CD14-positive monocyte (primary cell): ENCODE measurements at regions not wholly inside any gene's neighbourhood (a gene's known extent, or its start where the extent isn't known, plus 50 kb on each side); places are given as distances from the start of the nearest gene placed in this dataset.

Source experiments
- DNase-seq, 3 donors: peaks; one replicate each; pipeline ENCODE4 v3.0.0-alpha.2; 2011 to 2022
- H2AFZ ChIP-seq: 2 replicates; pipeline ENCODE4 v1.6.0; 2012; ENCODE audit warnings: mild to moderate bottlenecking, low read depth, low read length, inconsistent platforms; ENCODE audit not compliant: insufficient read depth, poor library complexity, severe bottlenecking
- H3K27ac ChIP-seq, 2 donors: 1 replicate in 1 of 2; 2 replicates in 1 of 2; pipeline ENCODE4 v1.5.1; 2012 to 2013; ENCODE audit warnings: low read length in 2 of 2, control low read depth in 1 of 2, inconsistent platforms in 1 of 2, low read depth in 1 of 2, mild to moderate bottlenecking in 1 of 2
- H3K27me3 ChIP-seq, 2 donors: one replicate each; pipeline versions ENCODE4 v1.6.0 to v1.6.1; 2011 to 2013; ENCODE audit warnings: low read length in 2 of 2; ENCODE audit not compliant: control insufficient read depth in 2 of 2, insufficient read depth in 2 of 2
- H3K36me3 ChIP-seq, 2 donors: replicated peaks in 1 of 2; 1 replicate in 1 of 2; 2 replicates in 1 of 2; pipeline versions ENCODE4 v1.5.1 to v1.6.1; 2012 to 2013; ENCODE audit warnings: low read length in 2 of 2, control low read depth in 1 of 2, inconsistent platforms in 1 of 2, mild to moderate bottlenecking in 1 of 2; ENCODE audit not compliant: insufficient read depth in 2 of 2, control insufficient read depth in 1 of 2
- H3K4me1 ChIP-seq, 2 donors: 1 replicate in 1 of 2; 2 replicates in 1 of 2; pipeline versions ENCODE4 v1.5.1 to v1.6.1; 2012 to 2013; ENCODE audit warnings: low read length in 2 of 2, control low read depth in 1 of 2, inconsistent platforms in 1 of 2, mild to moderate bottlenecking in 1 of 2, moderate library complexity in 1 of 2; ENCODE audit not compliant: insufficient read depth in 2 of 2, control insufficient read depth in 1 of 2
- H3K4me2 ChIP-seq: replicated peaks from 2 replicates; pipeline ENCODE3; 2012; ENCODE audit warnings: low read length, moderate library complexity, mild to moderate bottlenecking; ENCODE audit not compliant: poor library complexity, severe bottlenecking; ENCODE audit errors: extremely low read depth
- H3K4me3 ChIP-seq, 3 experiments: fragments of 200-600 bp in 1 of 3; sonication (generic) in 1 of 3; replicated peaks in 1 of 3; 1 replicate in 2 of 3; 2 replicates in 1 of 3; pipeline ENCODE4 v1.5.1; 2011 to 2013; ENCODE audit warnings: low read length in 3 of 3, mild to moderate bottlenecking in 3 of 3, control low read depth in 2 of 3, low read depth in 2 of 3, inconsistent platforms in 1 of 3, moderate library complexity in 1 of 3
- H3K79me2 ChIP-seq: 2 replicates; pipeline ENCODE4 v1.6.0; 2012; ENCODE audit warnings: mild to moderate bottlenecking, control low read depth, inconsistent platforms, low read length, moderate library complexity; ENCODE audit not compliant: insufficient read depth
- H3K9ac ChIP-seq: 2 replicates; pipeline ENCODE4 v1.6.0; 2017; ENCODE audit warnings: low read length, mild to moderate bottlenecking; ENCODE audit not compliant: insufficient read depth, poor library complexity, severe bottlenecking
- H3K9me3 ChIP-seq, 2 donors: replicated peaks in 1 of 2; 1 replicate in 1 of 2; 2 replicates in 1 of 2; pipeline versions ENCODE4 v1.5.1 to v1.6.1; 2012 to 2013; ENCODE audit warnings: low read length in 2 of 2, control low read depth in 1 of 2; ENCODE audit not compliant: control insufficient read depth in 1 of 2, insufficient read depth in 1 of 2
- H4K20me1 ChIP-seq: 2 replicates; pipeline ENCODE4 v1.6.0; 2012; ENCODE audit warnings: mild to moderate bottlenecking, low read length, control low read depth, moderate library complexity; ENCODE audit not compliant: insufficient read depth
- H3K27ac Mint-ChIP-seq, 7 donors: one replicate each; pipeline ENCODE4 v1.8.0; 2020; ENCODE audit warnings: mild to moderate bottlenecking in 7 of 7, mixed read lengths in 7 of 7, moderate library complexity in 6 of 7, inconsistent platforms in 2 of 7
- H3K27me3 Mint-ChIP-seq, 3 donors: one replicate each; pipeline ENCODE4 v1.8.0; 2021 to 2022; ENCODE audit warnings: low read depth in 3 of 3, mild to moderate bottlenecking in 3 of 3, mixed read lengths in 3 of 3, moderate library complexity in 3 of 3, inconsistent platforms in 1 of 3
- H3K36me3 Mint-ChIP-seq, 2 donors: one replicate each; pipeline ENCODE4 v1.8.0; 2020; ENCODE audit warnings: mixed read lengths in 2 of 2, inconsistent platforms in 1 of 2, mild to moderate bottlenecking in 1 of 2
- H3K4me1 Mint-ChIP-seq: one replicate; pipeline ENCODE4 v1.8.0; 2020; ENCODE audit warnings: mild to moderate bottlenecking, mixed read lengths
- H3K4me3 Mint-ChIP-seq, 2 donors: one replicate each; pipeline ENCODE4 v1.8.0; 2020; ENCODE audit warnings: mild to moderate bottlenecking in 2 of 2, mixed read lengths in 2 of 2, moderate library complexity in 1 of 2
- H3K9me3 Mint-ChIP-seq, 7 donors: one replicate each; pipeline ENCODE4 v1.8.0; 2020 to 2022; ENCODE audit warnings: mixed read lengths in 7 of 7, mild to moderate bottlenecking in 6 of 7, moderate library complexity in 6 of 7, inconsistent platforms in 2 of 7
- WGBS: methylation state at CpG from one replicate; pipeline ENCODE4 v1.1.5; 2013; ENCODE audit warnings: missing lambda C conversion rate; ENCODE audit not compliant: insufficient coverage; 5-methylcytosine and 5-hydroxymethylcytosine counted together
- intact Hi-C, 2 donors: fragments of 100-400 bp; cut with micrococcal nuclease; formaldehyde crosslinking; loops; one replicate each; pipeline versions ENCODE4 v1.15.0 to v1.15.1; 2023
- TF ChIP-seq, protein P1 (sequence below): fragments of 200-600 bp; IDR thresholded peaks from one replicate; pipeline ENCODE4 v1.8.0; 2022; ENCODE audit warnings: antibody characterized with exemption, mild to moderate bottlenecking

DNA sequence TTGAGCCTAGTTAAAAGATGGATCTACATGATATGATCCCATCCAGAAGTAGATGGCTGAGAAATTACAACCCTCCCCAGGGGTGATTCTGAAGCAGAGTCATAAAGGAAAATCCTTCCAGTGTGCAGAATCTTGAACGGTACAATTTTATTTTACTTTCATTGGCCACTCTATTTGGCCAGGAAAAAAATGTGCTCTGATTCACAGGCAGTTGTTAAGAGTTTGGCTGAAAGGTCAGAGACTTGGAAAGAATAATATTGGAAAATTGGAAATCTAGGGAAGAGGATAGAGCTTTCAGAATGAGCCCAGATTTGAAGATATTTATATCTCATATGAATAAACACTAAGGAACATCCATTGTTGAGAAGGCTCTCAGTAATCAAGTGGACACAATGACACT is 1299.3 kb upstream of the GJE1 start:
- Mint-ChIP-seq H3K36me3 (no peaks in the 10 kb centered on the region), H3K4me3 (no peak overlapping the region), H3K4me1 (no peaks in the 10 kb centered on the region), H3K27me3 (peaks cover 0 to 2% (median 0%) of the 10 kb centered on the region in 3 donors), H3K9me3 (peaks cover 0 to 6% (median 2%) of the 10 kb centered on the region in 7 donors), H3K27ac (no peak overlapping the region)
- TF ChIP-seq, protein P1, sequence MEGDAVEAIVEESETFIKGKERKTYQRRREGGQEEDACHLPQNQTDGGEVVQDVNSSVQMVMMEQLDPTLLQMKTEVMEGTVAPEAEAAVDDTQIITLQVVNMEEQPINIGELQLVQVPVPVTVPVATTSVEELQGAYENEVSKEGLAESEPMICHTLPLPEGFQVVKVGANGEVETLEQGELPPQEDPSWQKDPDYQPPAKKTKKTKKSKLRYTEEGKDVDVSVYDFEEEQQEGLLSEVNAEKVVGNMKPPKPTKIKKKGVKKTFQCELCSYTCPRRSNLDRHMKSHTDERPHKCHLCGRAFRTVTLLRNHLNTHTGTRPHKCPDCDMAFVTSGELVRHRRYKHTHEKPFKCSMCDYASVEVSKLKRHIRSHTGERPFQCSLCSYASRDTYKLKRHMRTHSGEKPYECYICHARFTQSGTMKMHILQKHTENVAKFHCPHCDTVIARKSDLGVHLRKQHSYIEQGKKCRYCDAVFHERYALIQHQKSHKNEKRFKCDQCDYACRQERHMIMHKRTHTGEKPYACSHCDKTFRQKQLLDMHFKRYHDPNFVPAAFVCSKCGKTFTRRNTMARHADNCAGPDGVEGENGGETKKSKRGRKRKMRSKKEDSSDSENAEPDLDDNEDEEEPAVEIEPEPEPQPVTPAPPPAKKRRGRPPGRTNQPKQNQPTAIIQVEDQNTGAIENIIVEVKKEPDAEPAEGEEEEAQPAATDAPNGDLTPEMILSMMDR: no peak
- H3K4me2 ChIP-seq: no peak overlapping the region
- no peak overlapping the region for H2AFZ ChIP-seq
- no peak overlapping the region for H3K4me3 ChIP-seq
- DNase-seq: no peak
- H3K4me1 ChIP-seq: no peaks in the 10 kb centered on the region
- H3K79me2 ChIP-seq: no peaks in the 10 kb centered on the region
- H3K27me3 ChIP-seq: no peaks in the 10 kb centered on the region
- peaks cover 0 to 6% of the 10 kb centered on the region in 2 donors for H3K9me3 ChIP-seq
- intact Hi-C loops: no loop called here
- H3K27ac ChIP-seq: no peak overlapping the region
- H3K9ac ChIP-seq: no peak overlapping the region
- no CpG with 5 or more reads among the region's 1 CpG for WGBS
- H4K20me1 ChIP-seq: no peaks in the 10 kb centered on the region
- H3K36me3 ChIP-seq: no peaks in the 10 kb centered on the region

GRCh38 chr6:140830666-140831065 is 1302.1 kb upstream of the GJE1 start:
- peaks cover 0 to 8% (median 2%) of the 10 kb centered on the region in 7 donors for H3K9me3 Mint-ChIP-seq
- H3K4me2 ChIP-seq: no peak overlapping the region
- peaks cover 0 to 6% of the 10 kb centered on the region in 2 donors for H3K9me3 ChIP-seq
- no peak for DNase-seq
- no CpG with 5 or more reads among the region's 1 CpG for WGBS
- H3K4me3 ChIP-seq: no peak overlapping the region
- peaks cover 0 to 2% (median 0%) of the 10 kb centered on the region in 3 donors for H3K27me3 Mint-ChIP-seq
- no peaks in the 10 kb centered on the region for H3K36me3 Mint-ChIP-seq
- no peaks in the 10 kb centered on the region for H3K36me3 ChIP-seq
- no peak overlapping the region for H3K27ac ChIP-seq
- no peaks in the 10 kb centered on the region for H3K27me3 ChIP-seq
- H4K20me1 ChIP-seq: no peaks in the 10 kb centered on the region
- intact Hi-C loops: no loop called here
- no peaks in the 10 kb centered on the region for H3K4me1 Mint-ChIP-seq
- no peaks in the 10 kb centered on the region for H3K4me1 ChIP-seq
- H2AFZ ChIP-seq: no peak overlapping the region
- H3K9ac ChIP-seq: no peak overlapping the region
- H3K79me2 ChIP-seq: no peaks in the 10 kb centered on the region
- no peak overlapping the region for H3K4me3 Mint-ChIP-seq
- no peak overlapping the region for H3K27ac Mint-ChIP-seq
- TF ChIP-seq, protein P1: no peak
